Loucy (cell line): ENCODE measurements at regions not wholly inside any gene's neighbourhood (a gene's known extent, or its start where the extent isn't known, plus 50 kb on each side); places are given as distances from the start of the nearest gene placed in this dataset.

ENCODE experiments used
- EZH2phosphoT487 ChIP-seq: fragments of 200-600 bp; IDR thresholded peaks from 2 replicates; pipeline ENCODE4 v1.6.1; 2018; ENCODE audit warnings: antibody characterized with exemption, mild to moderate bottlenecking, moderate library complexity, borderline replicate concordance
- TF ChIP-seq, protein P1 (sequence below): fragments of 200-600 bp; sonication (generic); conservative IDR thresholded peaks from 2 replicates; pipeline ENCODE4 v1.5.1; 2014; ENCODE audit warnings: mild to moderate bottlenecking, antibody characterized with exemption, low read length

GRCh38 chr21:20741445-20741844 is 256.8 kb upstream of the NCAM2 start:
- TF ChIP-seq, protein P1, sequence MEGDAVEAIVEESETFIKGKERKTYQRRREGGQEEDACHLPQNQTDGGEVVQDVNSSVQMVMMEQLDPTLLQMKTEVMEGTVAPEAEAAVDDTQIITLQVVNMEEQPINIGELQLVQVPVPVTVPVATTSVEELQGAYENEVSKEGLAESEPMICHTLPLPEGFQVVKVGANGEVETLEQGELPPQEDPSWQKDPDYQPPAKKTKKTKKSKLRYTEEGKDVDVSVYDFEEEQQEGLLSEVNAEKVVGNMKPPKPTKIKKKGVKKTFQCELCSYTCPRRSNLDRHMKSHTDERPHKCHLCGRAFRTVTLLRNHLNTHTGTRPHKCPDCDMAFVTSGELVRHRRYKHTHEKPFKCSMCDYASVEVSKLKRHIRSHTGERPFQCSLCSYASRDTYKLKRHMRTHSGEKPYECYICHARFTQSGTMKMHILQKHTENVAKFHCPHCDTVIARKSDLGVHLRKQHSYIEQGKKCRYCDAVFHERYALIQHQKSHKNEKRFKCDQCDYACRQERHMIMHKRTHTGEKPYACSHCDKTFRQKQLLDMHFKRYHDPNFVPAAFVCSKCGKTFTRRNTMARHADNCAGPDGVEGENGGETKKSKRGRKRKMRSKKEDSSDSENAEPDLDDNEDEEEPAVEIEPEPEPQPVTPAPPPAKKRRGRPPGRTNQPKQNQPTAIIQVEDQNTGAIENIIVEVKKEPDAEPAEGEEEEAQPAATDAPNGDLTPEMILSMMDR, result no peak
- no peak for TF ChIP-seq EZH2phosphoT487
